ENCODE measurements at regions not wholly inside any gene's neighbourhood (a gene's known extent, or its start where the extent isn't known, plus 50 kb on each side); places are given as distances from the start of the nearest gene placed in this dataset.

- Histone ChIP-seq H3K4me1 (ENCODE audit: low read depth) (no peaks in the 10 kb centered on the region), H3K4me3 (no peak overlapping the region), H3K9me3 (ENCODE audit: low read depth) (no peaks in the 10 kb centered on the region), H3K27ac (no peak overlapping the region), H3K36me3 (no peaks in the 10 kb centered on the region), H3K27me3 (no peaks in the 10 kb centered on the region)
- no peak for DNase-seq (ENCODE audit: low read depth in 1 of 2, low spot score in 1 of 2)
- TF ChIP-seq CTCF (IDR thresholded peaks at IDR 0.05; ENCODE audit: low read depth, low read length): no peak
These were observed 51.4 kb upstream of the MAP3K4 start for GRCh38 chr6:160940197-160940596.

All from cardiac muscle cell (in vitro differentiated cells and primary cell).